Uterus (tissue), 3 donors: ENCODE measurements at regions not wholly inside any gene's neighbourhood (a gene's known extent, or its start where the extent isn't known, plus 50 kb on each side); places are given as distances from the start of the nearest gene placed in this dataset.

Experiments
- DNase-seq, 2 donors: peaks; one replicate each; pipeline ENCODE4 v3.0.0-alpha.2; 2019 to 2020
- H3K27ac ChIP-seq, 2 donors: fragments of 200-600 bp; sonication (generic); 1 replicate in 1 of 2; 2 replicates in 1 of 2; pipeline ENCODE4 v1.5.1; 2016 to 2018
- H3K27me3 ChIP-seq, 2 donors: fragments of 200-600 bp; sonication (generic); one replicate each; pipeline ENCODE4 v1.5.1; 2018 to 2019; ENCODE audit warnings: control low read depth in 1 of 2
- H3K36me3 ChIP-seq, 2 donors: fragments of 200-600 bp; sonication (generic); one replicate each; pipeline ENCODE4 v1.5.1; 2019; ENCODE audit warnings: control low read depth in 1 of 2
- H3K4me1 ChIP-seq, 2 donors: fragments of 200-600 bp; sonication (generic); one replicate each; pipeline ENCODE4 v1.5.1; 2018 to 2019; ENCODE audit warnings: control low read depth in 1 of 2
- H3K4me3 ChIP-seq, 2 donors: fragments of 200-600 bp; sonication (generic); 1 replicate in 1 of 2; 2 replicates in 1 of 2; pipeline ENCODE4 v1.5.1; 2018 to 2019; ENCODE audit warnings: mild to moderate bottlenecking in 1 of 2
- H3K9me3 ChIP-seq, 2 donors: fragments of 200-600 bp; sonication (generic); one replicate each; pipeline ENCODE4 v1.5.1; 2019; ENCODE audit warnings: control low read depth in 1 of 2
- CTCF ChIP-seq, 4 experiments: fragments of 200-600 bp in 2 of 4; fragments of 450-650 bp in 2 of 4; sonication (generic) in 2 of 4; IDR thresholded peaks; one replicate each; pipeline ENCODE4 v1.5.1; 2016 to 2019; ENCODE audit warnings: antibody characterized with exemption in 4 of 4, mild to moderate bottlenecking in 2 of 4, moderate library complexity in 1 of 4
- POLR2A ChIP-seq, 2 donors: fragments of 450-650 bp; IDR thresholded peaks; one replicate each; pipeline ENCODE4 v1.6.1; 2016; ENCODE audit warnings: antibody characterized with exemption in 2 of 2, mild to moderate bottlenecking in 1 of 2, moderate library complexity in 1 of 2
- intact Hi-C: fragments of 100-400 bp; cut with DNase I; formaldehyde crosslinking; loops from one replicate; pipeline ENCODE4 v1.15.1; 2023; ENCODE audit warnings: low total_unique reads
- donor health status: DM: yes; HTN: yes; CAD: no.

- DNase-seq: no peak
- Histone ChIP-seq H3K27me3 (no peaks in the 10 kb centered on the region), H3K4me1 (no peaks in the 10 kb centered on the region), H3K9me3 (no peaks in the 10 kb centered on the region), H3K27ac (no peak overlapping the region), H3K36me3 (no peaks in the 10 kb centered on the region), H3K4me3 (no peak overlapping the region)
- intact Hi-C loops: no loop called here
- TF ChIP-seq CTCF (IDR thresholded peaks at IDR 0.05) (no peak), POLR2A (IDR thresholded peaks at IDR 0.05) (no peak)
These were observed 329.9 kb upstream of the AGTR1 start for GRCh38 chr3:148367756-148368155.

- Histone ChIP-seq H3K9me3 (no peaks in the 10 kb centered on the region), H3K4me3 (no peak overlapping the region), H3K4me1 (no peaks in the 10 kb centered on the region), H3K36me3 (no peaks in the 10 kb centered on the region), H3K27ac (no peak overlapping the region), H3K27me3 (no peaks in the 10 kb centered on the region)
- no peak for DNase-seq
- intact Hi-C loops: no loop called here
- no peak for TF ChIP-seq POLR2A (IDR thresholded peaks at IDR 0.05)
- TF ChIP-seq CTCF (IDR thresholded peaks at IDR 0.05): no peak
These were observed 328.3 kb upstream of the AGTR1 start for GRCh38 chr3:148369381-148369780.

- Histone ChIP-seq H3K36me3 (no peaks in the 10 kb centered on the region), H3K9me3 (no peaks in the 10 kb centered on the region), H3K4me1 (no peaks in the 10 kb centered on the region), H3K27me3 (no peaks in the 10 kb centered on the region), H3K27ac (no peak overlapping the region), H3K4me3 (no peak overlapping the region)
- no peak for DNase-seq
- TF ChIP-seq CTCF (IDR thresholded peaks at IDR 0.05) (no peak), POLR2A (IDR thresholded peaks at IDR 0.05) (no peak)
- intact Hi-C loops: no loop called here
These were observed 325.4 kb upstream of the AGTR1 start for GRCh38 chr3:148372206-148372875.

GRCh38 chr3:148373961-148374360 lies 323.7 kb upstream of the AGTR1 start:
- H3K4me3 ChIP-seq: no peak overlapping the region
- DNase-seq: no peak
- H3K4me1 ChIP-seq: no peaks in the 10 kb centered on the region
- no peaks in the 10 kb centered on the region for H3K9me3 ChIP-seq
- TF ChIP-seq CTCF (IDR thresholded peaks at IDR 0.05): no peak
- TF ChIP-seq POLR2A (IDR thresholded peaks at IDR 0.05): no peak
- H3K36me3 ChIP-seq: no peaks in the 10 kb centered on the region
- no peaks in the 10 kb centered on the region for H3K27me3 ChIP-seq
- intact Hi-C loops: no loop called here
- no peak overlapping the region for H3K27ac ChIP-seq

- no peaks in the 10 kb centered on the region for H3K27me3 ChIP-seq
- no peaks in the 10 kb centered on the region for H3K36me3 ChIP-seq
- no peaks in the 10 kb centered on the region for H3K4me1 ChIP-seq
- no peak overlapping the region for H3K27ac ChIP-seq
- no peak overlapping the region for H3K4me3 ChIP-seq
- no peaks in the 10 kb centered on the region for H3K9me3 ChIP-seq
- no peak for DNase-seq
- TF ChIP-seq CTCF (IDR thresholded peaks at IDR 0.05): peak in 3 of 4 experiments; percentile 27 to 51 (median 43)
- no peak for TF ChIP-seq POLR2A (IDR thresholded peaks at IDR 0.05)
- intact Hi-C loops: no loop called here
These were observed 317.8 kb upstream of the AGTR1 start for GRCh38 chr3:148379763-148380382.
